GM21447 (cell line): ENCODE measurements at regions not wholly inside any gene's neighbourhood (a gene's known extent, or its start where the extent isn't known, plus 50 kb on each side); places are given as distances from the start of the nearest gene placed in this dataset.

ENCODE experiments used
- ATAC-seq: cut with Tn5 transposase; IDR thresholded peaks from one replicate; pipeline ENCODE4 v1.9.1; 2021; ENCODE audit not compliant: unreplicated experiment

- ATAC-seq, result no peak
Measured at GRCh38 chr5:57538341-57538955, 55.8 kb upstream of the ACTBL2 start.

DNA sequence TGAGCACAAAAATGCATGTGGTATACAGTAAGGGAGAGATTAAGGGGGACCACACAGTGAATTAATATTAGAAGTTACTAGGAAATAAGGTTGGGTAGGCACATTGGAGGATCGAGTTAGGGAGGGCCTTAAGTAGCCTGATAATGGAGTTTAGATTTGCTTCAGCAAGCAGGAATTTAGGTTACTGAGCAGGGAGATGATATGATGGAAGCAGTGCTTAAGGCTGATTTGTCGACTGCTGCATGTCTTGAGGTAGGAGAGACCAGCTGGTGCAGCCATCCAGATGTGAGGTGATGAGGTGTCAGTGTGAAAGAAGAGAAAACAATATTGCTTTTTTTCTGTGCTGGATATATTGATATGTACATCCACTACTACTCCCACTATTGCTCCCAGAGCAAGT lies 55.2 kb upstream of the ACTBL2 start:
- ATAC-seq, result no peak

GRCh38 chr5:57532513-57533497 lies 50.2 kb upstream of the ACTBL2 start:
- no peak for ATAC-seq
